ENCODE measurements at regions not wholly inside any gene's neighbourhood (a gene's known extent, or its start where the extent isn't known, plus 50 kb on each side); places are given as distances from the start of the nearest gene placed in this dataset.

DNA sequence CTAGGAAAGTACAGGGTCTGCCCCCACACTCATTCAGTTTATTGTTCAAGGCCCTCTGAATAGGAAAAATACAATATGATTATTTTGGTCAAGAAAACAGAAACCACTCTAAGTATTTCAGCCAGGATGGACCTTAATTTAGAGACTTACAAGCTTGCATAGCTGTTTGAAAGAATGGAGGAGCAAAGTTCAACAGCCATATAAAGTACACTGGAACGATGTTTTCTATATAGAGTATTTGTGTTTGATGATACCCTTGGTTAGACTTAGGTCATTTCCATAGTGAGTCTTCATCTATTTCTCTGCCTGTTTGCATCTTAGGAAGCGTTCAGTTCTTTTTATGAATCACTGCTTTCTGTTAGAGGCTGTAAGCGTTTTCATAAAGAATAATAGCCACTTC is 366.2 kb downstream of the NUP35 start (continued):
- TF ChIP-seq, protein P1, sequence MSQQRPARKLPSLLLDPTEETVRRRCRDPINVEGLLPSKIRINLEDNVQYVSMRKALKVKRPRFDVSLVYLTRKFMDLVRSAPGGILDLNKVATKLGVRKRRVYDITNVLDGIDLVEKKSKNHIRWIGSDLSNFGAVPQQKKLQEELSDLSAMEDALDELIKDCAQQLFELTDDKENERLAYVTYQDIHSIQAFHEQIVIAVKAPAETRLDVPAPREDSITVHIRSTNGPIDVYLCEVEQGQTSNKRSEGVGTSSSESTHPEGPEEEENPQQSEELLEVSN (IDR thresholded peaks at IDR 0.05; ENCODE audit: borderline replicate concordance in 1 of 2, extremely low read depth in 1 of 2, insufficient read depth in 1 of 2, insufficient read length in 1 of 2, low read depth in 1 of 2, low read length in 1 of 2, poor library complexity in 1 of 2, severe bottlenecking in 1 of 2) = no peak
- TF ChIP-seq ZNF766 (CRISPR knock-in tag; conservative IDR thresholded peaks at IDR 0.05) (no peak), MTA1 (IDR thresholded peaks at IDR 0.05; ENCODE audit: borderline replicate concordance) (no peak), C11orf30 (IDR thresholded peaks at IDR 0.05; ENCODE audit: low read depth) (no peak)

DNA sequence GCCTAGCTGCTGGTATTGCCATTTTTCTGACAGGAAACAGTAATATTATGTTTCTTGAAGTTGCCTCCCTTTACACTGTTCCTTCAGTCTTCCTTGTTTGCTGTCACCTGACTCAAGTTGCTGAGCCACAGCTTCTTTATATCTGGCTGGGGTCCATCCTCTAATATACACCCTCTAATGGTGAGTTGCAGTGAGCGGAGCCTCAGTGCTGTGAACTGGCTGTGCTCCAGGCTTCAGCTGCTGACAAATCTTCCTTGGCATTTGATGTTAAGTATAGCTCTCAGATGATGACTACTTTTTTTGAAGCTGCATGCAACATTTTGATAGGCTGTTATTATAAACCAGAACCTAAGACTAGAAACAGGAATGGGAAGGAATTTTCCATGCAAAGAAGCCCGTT is 366.7 kb downstream of the NUP35 start:
- Histone ChIP-seq H4K20me1 (replicated peaks; ENCODE audit: control insufficient read depth, insufficient read depth, low read length) (no peaks in the 10 kb centered on the region), H3K4me1 (replicated peaks in 1 of 2; ENCODE audit: control insufficient read depth in 2 of 2, insufficient read depth in 2 of 2, low read length in 2 of 2) (no peaks in the 10 kb centered on the region), H3K9me3 (replicated peaks; ENCODE audit: control insufficient read depth, insufficient read depth, low read depth, low read length) (no peaks in the 10 kb centered on the region; the same call in none of the 2 replicates), H3K27ac (ENCODE audit: extremely low read depth, low read depth, low read length) (no peak overlapping the region), H3K4me2 (ENCODE audit: insufficient read depth, low read length) (no peak overlapping the region), H3K9me1 (ENCODE audit: control insufficient read depth, insufficient read depth, low read length) (no peaks in the 10 kb centered on the region), H3K4me3 (no peak overlapping the region), H2AFZ (ENCODE audit: low read depth, low read length) (no peak overlapping the region), H3K79me2 (ENCODE audit: control insufficient read depth, insufficient read depth, low read length) (no peaks in the 10 kb centered on the region), H3K36me3 (ENCODE audit: control insufficient read depth, insufficient read depth, low read length) (no peaks in the 10 kb centered on the region), H3K27me3 (ENCODE audit: control insufficient read depth in 2 of 2, insufficient read depth in 2 of 2, low read length in 2 of 2) (no peaks in the 10 kb centered on the region), H3K9ac (ENCODE audit: insufficient read depth in 1 of 2, low read depth in 2 of 2, low read length in 2 of 2) (no peak overlapping the region)
- ATAC-seq (no peak), FAIRE-seq (no peak), DNase-seq (ENCODE audit: extremely low read depth in 1 of 4, low spot score in 3 of 4) (no peak)
- intact Hi-C loops (cut with micrococcal nuclease) (no loop called here), in situ Hi-C loops (cut with MboI) (no loop called here)
- TF ChIP-seq BMI1 (IDR thresholded peaks at IDR 0.05; ENCODE audit: low read length) (no peak), ZNF785 (CRISPR knock-in tag; IDR thresholded peaks at IDR 0.05) (no peak), RCOR1 (IDR thresholded peaks at IDR 0.05; ENCODE audit: borderline replicate concordance in 1 of 2, low read depth in 2 of 2, low read length in 2 of 2) (no peak), POLR3A (IDR thresholded peaks at IDR 0.05; ENCODE audit: borderline replicate concordance, extremely low read depth, insufficient read depth, insufficient read length) (no peak), CBX8 (IDR thresholded peaks at IDR 0.05; ENCODE audit: borderline replicate concordance, extremely low read depth, low read depth, low read length, poor library complexity, severe bottlenecking) (no peak), TAF9B (IDR thresholded peaks at IDR 0.05; ENCODE audit: partially characterized antibody) (no peak), RNF2 (IDR thresholded peaks at IDR 0.05) (no peak), TFAM (CRISPR knock-in tag; conservative IDR thresholded peaks at IDR 0.05) (no peak)
- TF ChIP-seq, protein P2, sequence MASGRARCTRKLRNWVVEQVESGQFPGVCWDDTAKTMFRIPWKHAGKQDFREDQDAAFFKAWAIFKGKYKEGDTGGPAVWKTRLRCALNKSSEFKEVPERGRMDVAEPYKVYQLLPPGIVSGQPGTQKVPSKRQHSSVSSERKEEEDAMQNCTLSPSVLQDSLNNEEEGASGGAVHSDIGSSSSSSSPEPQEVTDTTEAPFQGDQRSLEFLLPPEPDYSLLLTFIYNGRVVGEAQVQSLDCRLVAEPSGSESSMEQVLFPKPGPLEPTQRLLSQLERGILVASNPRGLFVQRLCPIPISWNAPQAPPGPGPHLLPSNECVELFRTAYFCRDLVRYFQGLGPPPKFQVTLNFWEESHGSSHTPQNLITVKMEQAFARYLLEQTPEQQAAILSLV (tag; IDR thresholded peaks at IDR 0.05) = no peak
- TF ChIP-seq, protein P3, sequence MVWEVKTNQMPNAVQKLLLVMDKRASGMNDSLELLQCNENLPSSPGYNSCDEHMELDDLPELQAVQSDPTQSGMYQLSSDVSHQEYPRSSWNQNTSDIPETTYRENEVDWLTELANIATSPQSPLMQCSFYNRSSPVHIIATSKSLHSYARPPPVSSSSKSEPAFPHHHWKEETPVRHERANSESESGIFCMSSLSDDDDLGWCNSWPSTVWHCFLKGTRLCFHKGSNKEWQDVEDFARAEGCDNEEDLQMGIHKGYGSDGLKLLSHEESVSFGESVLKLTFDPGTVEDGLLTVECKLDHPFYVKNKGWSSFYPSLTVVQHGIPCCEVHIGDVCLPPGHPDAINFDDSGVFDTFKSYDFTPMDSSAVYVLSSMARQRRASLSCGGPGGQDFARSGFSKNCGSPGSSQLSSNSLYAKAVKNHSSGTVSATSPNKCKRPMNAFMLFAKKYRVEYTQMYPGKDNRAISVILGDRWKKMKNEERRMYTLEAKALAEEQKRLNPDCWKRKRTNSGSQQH (CRISPR knock-in tag; IDR thresholded peaks at IDR 0.05) = no peak
- BruUV-seq (replicated peaks) = no TSS peak
- CTCF ChIA-PET (ENCODE audit: low intra/inter-chr PET ratio) = no interaction called here
- 6% methylated on average over 2 of the region's 2 CpGs for WGBS (ENCODE audit: insufficient coverage, low coverage, missing lambda C conversion rate)
- POLR2A ChIA-PET = no interaction called here
